ENCODE measurements at regions not wholly inside any gene's neighbourhood (a gene's known extent, or its start where the extent isn't known, plus 50 kb on each side); places are given as distances from the start of the nearest gene placed in this dataset.

DNA sequence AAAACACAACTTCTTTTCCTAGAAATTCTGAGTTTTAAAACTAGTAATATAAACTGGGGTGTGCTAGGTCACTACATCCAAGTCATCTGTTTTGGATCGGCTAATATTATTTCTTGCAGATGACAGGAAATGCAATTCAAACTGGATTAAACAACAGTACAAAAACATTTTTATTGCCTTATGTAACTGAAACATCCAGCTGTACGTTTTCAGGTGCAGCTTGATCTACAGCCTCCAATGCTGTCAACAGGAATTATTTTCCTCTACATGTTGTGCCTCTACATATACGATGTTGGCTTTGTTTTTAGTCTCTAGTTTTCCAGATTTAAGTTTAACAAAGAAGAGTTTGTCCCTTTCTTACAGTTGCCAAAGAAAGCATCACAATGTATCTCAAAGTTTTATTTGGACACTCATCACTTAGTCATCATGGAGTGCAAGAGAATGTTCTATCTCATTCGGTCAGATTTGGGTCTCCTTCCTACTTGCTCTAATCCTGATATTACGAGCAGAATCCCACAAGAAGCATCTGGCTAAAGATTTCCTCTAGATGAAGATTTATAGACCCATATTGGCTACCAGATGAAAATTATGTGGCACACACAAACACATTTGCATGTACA, 326.7 kb downstream of the SLC6A15 start:
- Histone ChIP-seq H3K4me2 (no peak overlapping the region), H3K27me3 (no peaks in the 10 kb centered on the region), H3K36me3 (no peaks in the 10 kb centered on the region), H3K4me3 (no peak overlapping the region), H3K9ac (no peak overlapping the region), H3K4me1 (peaks cover 6% of the 10 kb centered on the region), H3K9me3 (no peaks in the 10 kb centered on the region), H3K27ac (no peak overlapping the region), H4K20me1 (no peaks in the 10 kb centered on the region)
- TF ChIP-seq Cebpa-rat (IDR thresholded peaks at IDR 0.05), result no peak

- H3K4me2 ChIP-seq, result no peak overlapping the region
- H3K27me3 ChIP-seq, result no peaks in the 10 kb centered on the region
- no peak overlapping the region for H3K9ac ChIP-seq
- H3K4me1 ChIP-seq, result no peaks in the 10 kb centered on the region
- no peaks in the 10 kb centered on the region for H3K9me3 ChIP-seq
- H3K4me3 ChIP-seq, result no peak overlapping the region
- no peaks in the 10 kb centered on the region for H3K36me3 ChIP-seq
- no peaks in the 10 kb centered on the region for H4K20me1 ChIP-seq
- no peak overlapping the region for H3K27ac ChIP-seq
- TF ChIP-seq Cebpa-rat (IDR thresholded peaks at IDR 0.05), result no peak
Measured at GRCh38 chr12:84572196-84572595, 340.4 kb downstream of the SLC6A15 start.

- Histone ChIP-seq H3K27me3 (no peaks in the 10 kb centered on the region), H3K9me3 (no peaks in the 10 kb centered on the region), H3K27ac (no peak overlapping the region), H3K9ac (no peak overlapping the region), H3K4me1 (no peaks in the 10 kb centered on the region), H3K36me3 (no peaks in the 10 kb centered on the region), H3K4me2 (no peak overlapping the region), H3K4me3 (no peak overlapping the region), H4K20me1 (no peaks in the 10 kb centered on the region)
- TF ChIP-seq Cebpa-rat (IDR thresholded peaks at IDR 0.05), result no peak
Measured at GRCh38 chr12:84562331-84562730, 350.3 kb downstream of the SLC6A15 start.

DNA sequence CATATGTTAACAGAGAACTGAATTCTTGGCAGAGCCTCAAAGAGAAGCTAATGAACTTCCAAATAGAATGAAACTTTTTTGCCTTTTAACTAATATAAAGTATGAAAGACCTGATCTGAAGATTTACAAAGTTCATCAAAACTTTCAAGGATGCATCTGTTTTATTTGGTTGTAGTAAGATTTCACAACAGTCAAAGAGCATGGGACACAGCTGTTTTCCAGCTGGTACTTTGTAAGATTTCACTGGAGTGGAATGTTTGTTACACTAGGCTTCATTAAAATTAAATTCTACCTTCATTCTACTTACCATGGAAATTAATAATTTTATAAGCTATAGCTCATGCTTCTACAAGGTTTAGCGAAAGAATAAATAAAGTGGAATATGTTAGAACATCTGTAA, 351.2 kb downstream of the SLC6A15 start:
- Histone ChIP-seq H4K20me1 (no peaks in the 10 kb centered on the region), H3K9ac (no peak overlapping the region), H3K27me3 (no peaks in the 10 kb centered on the region), H3K4me3 (no peak overlapping the region), H3K4me1 (no peaks in the 10 kb centered on the region), H3K27ac (no peak overlapping the region), H3K36me3 (no peaks in the 10 kb centered on the region), H3K4me2 (no peak overlapping the region), H3K9me3 (no peaks in the 10 kb centered on the region)
- no peak for TF ChIP-seq Cebpa-rat (IDR thresholded peaks at IDR 0.05)

DNA sequence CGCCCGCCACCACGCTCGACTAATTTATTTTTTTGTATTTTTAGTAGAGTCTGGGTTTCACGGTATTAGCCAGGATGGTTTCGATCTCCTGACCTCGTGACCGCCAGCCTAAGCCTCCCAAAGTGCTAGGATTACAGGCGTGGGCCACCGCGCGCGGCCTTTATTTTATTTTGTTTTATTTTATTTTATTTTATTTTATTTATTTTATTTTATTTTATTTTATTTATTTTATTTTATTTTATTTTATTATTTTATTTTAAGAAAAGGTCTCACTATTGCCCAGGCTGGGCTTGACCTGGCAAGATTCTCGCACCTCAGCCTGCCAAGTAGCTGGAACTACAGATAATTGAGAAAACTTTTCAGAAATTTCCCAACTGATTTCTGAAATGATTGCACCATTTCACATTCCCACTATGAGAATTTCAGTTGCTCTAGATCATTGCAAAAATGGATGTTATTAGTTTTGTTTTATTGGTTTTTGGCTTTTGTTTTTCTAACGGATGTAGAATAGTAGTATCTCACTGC, 358.3 kb downstream of the SLC6A15 start:
- no peaks in the 10 kb centered on the region for H3K36me3 ChIP-seq
- no peak overlapping the region for H3K9ac ChIP-seq
- no peak for TF ChIP-seq Cebpa-rat (IDR thresholded peaks at IDR 0.05)

GRCh38 chr12:84553331-84554117, 359.1 kb downstream of the SLC6A15 start:
- no peak for TF ChIP-seq Cebpa-rat (IDR thresholded peaks at IDR 0.05)
- Histone ChIP-seq H3K4me1 (no peaks in the 10 kb centered on the region), H3K9me3 (no peaks in the 10 kb centered on the region), H3K27me3 (no peaks in the 10 kb centered on the region), H3K9ac (no peak overlapping the region), H3K27ac (no peak overlapping the region), H4K20me1 (no peaks in the 10 kb centered on the region), H3K4me3 (no peak overlapping the region), H3K36me3 (no peaks in the 10 kb centered on the region), H3K4me2 (no peak overlapping the region)

More for the DNA sequence above, 358.3 kb downstream of the SLC6A15 start:
- no peaks in the 10 kb centered on the region for H3K27me3 ChIP-seq
- no peaks in the 10 kb centered on the region for H4K20me1 ChIP-seq
- H3K4me3 ChIP-seq, result no peak overlapping the region
- no peak overlapping the region for H3K4me2 ChIP-seq
- H3K9me3 ChIP-seq, result no peaks in the 10 kb centered on the region
- H3K4me1 ChIP-seq, result no peaks in the 10 kb centered on the region
- H3K27ac ChIP-seq, result no peak overlapping the region

DNA sequence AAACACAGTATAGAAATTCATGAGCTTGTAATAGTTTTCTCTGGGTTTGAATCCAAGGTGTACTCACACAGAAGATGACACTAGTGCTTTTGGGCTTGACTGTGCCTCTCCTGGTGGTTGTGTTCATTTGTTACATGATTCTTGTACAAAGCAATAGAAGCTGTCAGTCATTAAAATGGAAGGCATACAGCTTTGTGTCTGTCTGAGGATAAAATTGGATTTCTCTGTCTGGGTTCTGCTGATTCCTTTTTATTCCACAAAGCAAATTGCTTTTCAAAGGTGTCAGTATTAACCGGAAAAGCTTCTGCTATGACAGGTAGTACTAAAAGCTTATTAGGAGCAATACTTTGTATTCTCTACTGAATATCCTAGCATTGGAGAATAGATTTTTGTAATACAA, 361.2 kb downstream of the SLC6A15 start:
- no peak overlapping the region for H3K4me2 ChIP-seq
- H3K27ac ChIP-seq, result no peak overlapping the region
- H3K27me3 ChIP-seq, result no peaks in the 10 kb centered on the region
- no peak overlapping the region for H3K4me3 ChIP-seq
- no peak overlapping the region for H3K9ac ChIP-seq
- TF ChIP-seq Cebpa-rat (IDR thresholded peaks at IDR 0.05), result no peak
- no peaks in the 10 kb centered on the region for H4K20me1 ChIP-seq
- no peaks in the 10 kb centered on the region for H3K4me1 ChIP-seq
- H3K36me3 ChIP-seq, result no peaks in the 10 kb centered on the region
- H3K9me3 ChIP-seq, result no peaks in the 10 kb centered on the region

DNA sequence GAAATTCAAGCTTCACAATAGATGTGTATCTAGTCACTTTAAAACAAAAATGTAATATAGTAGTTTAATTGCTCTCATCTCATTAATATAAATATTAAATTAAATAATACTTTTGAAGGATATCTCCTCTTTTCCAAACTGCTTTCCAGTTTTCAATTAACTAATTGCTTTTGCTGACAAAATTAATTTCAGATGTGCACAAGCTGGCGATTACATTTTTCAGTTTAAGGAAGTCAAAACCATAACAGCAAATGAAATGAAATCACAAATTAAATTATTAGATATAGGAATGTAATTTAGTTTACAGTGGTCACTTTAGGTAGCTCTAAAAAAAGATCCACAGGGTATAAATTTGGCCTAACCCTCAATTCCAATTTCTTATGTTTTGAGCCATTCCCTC, 362.1 kb downstream of the SLC6A15 start:
- H3K27ac ChIP-seq, result no peak overlapping the region
- TF ChIP-seq Cebpa-rat (IDR thresholded peaks at IDR 0.05), result no peak
- H3K36me3 ChIP-seq, result no peaks in the 10 kb centered on the region
- no peaks in the 10 kb centered on the region for H3K9me3 ChIP-seq
- no peaks in the 10 kb centered on the region for H3K27me3 ChIP-seq
- H3K4me3 ChIP-seq, result no peak overlapping the region
- no peaks in the 10 kb centered on the region for H4K20me1 ChIP-seq
- H3K4me1 ChIP-seq, result no peaks in the 10 kb centered on the region
- H3K4me2 ChIP-seq, result no peak overlapping the region
- H3K9ac ChIP-seq, result no peak overlapping the region

- no peak overlapping the region for H3K4me2 ChIP-seq
- H3K27ac ChIP-seq, result no peak overlapping the region
- no peaks in the 10 kb centered on the region for H4K20me1 ChIP-seq
- H3K9me3 ChIP-seq, result no peaks in the 10 kb centered on the region
- no peak overlapping the region for H3K4me3 ChIP-seq
- H3K9ac ChIP-seq, result no peak overlapping the region
- no peaks in the 10 kb centered on the region for H3K4me1 ChIP-seq
- H3K36me3 ChIP-seq, result no peaks in the 10 kb centered on the region
- TF ChIP-seq Cebpa-rat (IDR thresholded peaks at IDR 0.05), result no peak
- H3K27me3 ChIP-seq, result no peaks in the 10 kb centered on the region
Measured at GRCh38 chr12:84542289-84542688, 370.3 kb downstream of the SLC6A15 start.

- Histone ChIP-seq H3K9ac (no peak overlapping the region), H3K4me2 (no peak overlapping the region), H3K4me3 (no peak overlapping the region), H4K20me1 (no peaks in the 10 kb centered on the region), H3K9me3 (no peaks in the 10 kb centered on the region), H3K4me1 (no peaks in the 10 kb centered on the region), H3K36me3 (no peaks in the 10 kb centered on the region), H3K27ac (no peak overlapping the region), H3K27me3 (no peaks in the 10 kb centered on the region)
- TF ChIP-seq Cebpa-rat (IDR thresholded peaks at IDR 0.05), result no peak
Measured at GRCh38 chr12:84537666-84538065, 374.9 kb downstream of the SLC6A15 start.
